Esophagus muscularis mucosa (tissue), 4 donors: ENCODE measurements at regions not wholly inside any gene's neighbourhood (a gene's known extent, or its start where the extent isn't known, plus 50 kb on each side); places are given as distances from the start of the nearest gene placed in this dataset.

Source experiments
- EP300 ChIP-seq: sonication (generic); formaldehyde crosslinking; IDR thresholded peaks from one replicate; pipeline ENCODE4 v1.6.1; 2017; ENCODE audit warnings: antibody characterized with exemption
- POLR2A ChIP-seq: fragments of 450-650 bp; IDR thresholded peaks from one replicate; pipeline ENCODE4 v1.6.1; 2017; ENCODE audit warnings: antibody characterized with exemption, moderate library complexity, mild to moderate bottlenecking, low read depth
- POLR2AphosphoS5 ChIP-seq, 2 donors: sonication (generic); formaldehyde crosslinking; IDR thresholded peaks; one replicate each; pipeline ENCODE4 v1.6.1; 2017; ENCODE audit warnings: antibody characterized with exemption in 2 of 2
- TF ChIP-seq, protein P1 (sequence below), 3 experiments: fragments of 200-600 bp in 2 of 3; fragments of 450-650 bp in 1 of 3; sonication (generic) in 2 of 3; IDR thresholded peaks; one replicate each; pipeline ENCODE4 v1.5.1; 2017 to 2019; ENCODE audit warnings: antibody characterized with exemption in 3 of 3, mild to moderate bottlenecking in 2 of 3, moderate library complexity in 1 of 3

DNA sequence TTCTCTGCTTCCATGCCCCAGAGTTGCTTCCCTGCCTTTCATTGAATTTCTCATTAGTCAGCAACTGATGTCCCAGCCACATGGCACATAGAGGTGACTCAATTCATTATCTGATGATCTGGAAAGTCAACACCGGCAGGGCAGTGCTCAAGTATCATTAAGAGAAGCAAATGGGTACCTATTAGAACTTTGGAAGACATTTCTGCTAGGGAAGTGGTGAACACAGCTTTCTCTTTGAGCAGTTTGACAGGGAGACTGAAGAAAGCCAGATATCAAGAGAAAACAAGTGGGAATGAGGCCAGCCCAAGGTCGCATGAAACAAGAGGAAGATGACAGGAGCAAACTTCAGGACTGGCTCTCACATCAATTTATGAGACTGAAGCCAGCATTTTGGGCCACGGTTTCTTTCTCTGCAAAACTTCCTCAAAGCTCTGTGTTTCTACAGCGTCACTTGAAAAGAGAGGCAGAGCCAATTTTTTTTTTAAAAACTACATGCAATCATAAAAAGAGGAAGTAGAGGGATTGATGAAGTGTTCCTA is 108.3 kb upstream of the RPS6KA3 start:
- TF ChIP-seq, protein P1, sequence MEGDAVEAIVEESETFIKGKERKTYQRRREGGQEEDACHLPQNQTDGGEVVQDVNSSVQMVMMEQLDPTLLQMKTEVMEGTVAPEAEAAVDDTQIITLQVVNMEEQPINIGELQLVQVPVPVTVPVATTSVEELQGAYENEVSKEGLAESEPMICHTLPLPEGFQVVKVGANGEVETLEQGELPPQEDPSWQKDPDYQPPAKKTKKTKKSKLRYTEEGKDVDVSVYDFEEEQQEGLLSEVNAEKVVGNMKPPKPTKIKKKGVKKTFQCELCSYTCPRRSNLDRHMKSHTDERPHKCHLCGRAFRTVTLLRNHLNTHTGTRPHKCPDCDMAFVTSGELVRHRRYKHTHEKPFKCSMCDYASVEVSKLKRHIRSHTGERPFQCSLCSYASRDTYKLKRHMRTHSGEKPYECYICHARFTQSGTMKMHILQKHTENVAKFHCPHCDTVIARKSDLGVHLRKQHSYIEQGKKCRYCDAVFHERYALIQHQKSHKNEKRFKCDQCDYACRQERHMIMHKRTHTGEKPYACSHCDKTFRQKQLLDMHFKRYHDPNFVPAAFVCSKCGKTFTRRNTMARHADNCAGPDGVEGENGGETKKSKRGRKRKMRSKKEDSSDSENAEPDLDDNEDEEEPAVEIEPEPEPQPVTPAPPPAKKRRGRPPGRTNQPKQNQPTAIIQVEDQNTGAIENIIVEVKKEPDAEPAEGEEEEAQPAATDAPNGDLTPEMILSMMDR (IDR thresholded peaks at IDR 0.05), result no peak
- TF ChIP-seq EP300, result no peak
- no peak for TF ChIP-seq POLR2AphosphoS5 (IDR thresholded peaks at IDR 0.05)
- no peak for TF ChIP-seq POLR2A
